HG03280 (cell line): ENCODE measurements at regions not wholly inside any gene's neighbourhood (a gene's known extent, or its start where the extent isn't known, plus 50 kb on each side); places are given as distances from the start of the nearest gene placed in this dataset.

Experiments used
- ATAC-seq: cut with Tn5 transposase; IDR thresholded peaks from one replicate; pipeline ENCODE4 v1.9.1; 2021; ENCODE audit warnings: mild to moderate bottlenecking, moderate library complexity; ENCODE audit not compliant: unreplicated experiment

- ATAC-seq, result no peak
Observed at GRCh38 chr7:131112431-131112830, 215.2 kb upstream of the MKLN1 start.

- ATAC-seq, result no peak
Observed at GRCh38 chr7:131115340-131115739, 212.3 kb upstream of the MKLN1 start.

GRCh38 chr7:131117439-131117838 is 210.2 kb upstream of the MKLN1 start:
- no peak for ATAC-seq

- no peak for ATAC-seq
Observed at GRCh38 chr7:131119381-131119780, 208.3 kb upstream of the MKLN1 start.

DNA sequence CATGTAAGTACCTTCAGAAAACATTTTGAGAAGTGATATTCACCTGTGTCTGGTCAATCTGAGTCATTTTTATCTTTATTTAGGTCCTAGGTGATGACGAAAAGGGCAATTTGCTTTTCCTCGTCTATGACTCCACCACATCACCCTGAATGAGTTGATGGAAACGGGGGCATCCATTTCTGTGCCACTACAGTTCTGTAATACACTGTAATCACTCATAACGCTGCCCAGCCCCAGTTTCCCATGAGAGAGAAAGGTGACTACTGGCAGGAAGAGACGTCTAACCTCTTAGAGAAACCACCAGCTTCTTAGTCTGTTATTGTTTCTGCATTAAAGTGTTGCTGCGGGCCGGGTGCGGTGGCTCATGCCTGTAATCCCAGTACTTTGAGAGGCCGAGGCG is 205.3 kb upstream of the MKLN1 start:
- no peak for ATAC-seq

DNA sequence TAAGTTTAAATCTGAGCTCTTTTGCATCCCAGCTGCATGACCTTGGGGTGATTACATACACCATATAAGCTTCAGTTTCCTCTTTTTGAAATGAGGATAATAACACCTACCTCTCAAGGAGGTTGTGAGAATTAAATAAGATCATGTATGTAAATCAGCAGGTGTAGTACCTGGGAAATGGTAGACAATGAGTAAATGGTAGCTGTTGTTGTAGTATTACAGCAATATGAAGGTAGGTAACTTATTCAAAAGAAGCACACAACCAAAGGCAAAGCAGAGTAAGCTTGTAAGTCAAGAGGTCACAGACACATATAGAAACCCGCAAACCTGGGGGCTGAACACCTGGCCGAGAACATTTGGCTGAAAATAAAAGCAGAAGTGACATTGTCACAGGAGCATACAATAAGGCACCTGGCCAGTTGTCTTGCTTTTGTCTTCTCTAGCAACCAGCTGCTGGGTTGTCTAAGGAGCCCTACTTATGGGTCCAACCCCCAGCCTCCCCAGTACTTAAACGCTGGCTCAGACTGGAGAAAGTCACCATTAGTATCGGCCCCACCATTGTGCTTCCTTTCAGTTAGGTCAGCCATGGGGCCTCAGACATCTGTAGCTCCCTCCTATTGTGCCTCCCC is 203.6 kb upstream of the MKLN1 start:
- peak; percentile 94 for ATAC-seq

DNA sequence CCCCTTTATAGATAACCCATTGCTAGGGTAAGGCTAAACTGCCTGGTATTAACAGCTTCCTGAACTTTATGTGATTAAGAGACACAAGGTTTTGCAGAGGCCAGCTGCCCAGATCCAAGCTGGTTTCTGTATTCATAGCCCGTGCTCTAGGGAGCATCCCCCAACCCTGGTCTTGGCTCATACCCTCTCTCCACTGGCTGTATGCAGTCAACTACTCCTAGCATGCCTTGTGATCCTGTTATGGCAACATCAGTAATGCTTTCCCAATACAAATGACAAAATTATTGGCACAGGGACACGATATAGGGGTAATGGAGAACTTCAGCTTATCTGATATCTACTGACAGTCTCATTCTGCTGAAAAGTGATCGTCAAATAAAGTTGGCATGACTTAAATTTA is 202.8 kb upstream of the MKLN1 start:
- no peak for ATAC-seq

GRCh38 chr7:131130324-131130723 is 197.4 kb upstream of the MKLN1 start:
- no peak for ATAC-seq

GRCh38 chr7:131131012-131131745 is 196.5 kb upstream of the MKLN1 start:
- ATAC-seq, result no peak

- no peak for ATAC-seq
Observed at GRCh38 chr7:131131746-131132431, 195.8 kb upstream of the MKLN1 start.

DNA sequence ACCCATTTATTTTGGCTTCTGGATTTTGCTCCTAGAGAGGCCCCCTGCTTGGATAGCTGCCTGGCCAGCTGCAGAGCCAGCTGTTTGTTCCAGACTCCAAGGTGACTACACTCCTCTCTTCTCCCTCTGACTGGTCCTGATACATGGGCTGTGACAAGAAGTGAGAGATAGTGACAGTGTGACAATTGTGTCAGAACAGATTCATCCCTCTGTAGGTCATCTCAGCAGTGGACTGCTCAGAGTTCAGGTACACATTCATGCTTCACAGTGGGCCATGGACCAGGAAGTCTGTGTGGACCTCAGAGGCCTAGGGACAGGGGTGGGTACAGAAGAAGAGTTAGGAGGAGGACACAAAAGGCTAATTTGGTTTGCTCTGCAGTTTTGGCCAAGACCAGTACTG is 188.2 kb upstream of the MKLN1 start:
- no peak for ATAC-seq

DNA sequence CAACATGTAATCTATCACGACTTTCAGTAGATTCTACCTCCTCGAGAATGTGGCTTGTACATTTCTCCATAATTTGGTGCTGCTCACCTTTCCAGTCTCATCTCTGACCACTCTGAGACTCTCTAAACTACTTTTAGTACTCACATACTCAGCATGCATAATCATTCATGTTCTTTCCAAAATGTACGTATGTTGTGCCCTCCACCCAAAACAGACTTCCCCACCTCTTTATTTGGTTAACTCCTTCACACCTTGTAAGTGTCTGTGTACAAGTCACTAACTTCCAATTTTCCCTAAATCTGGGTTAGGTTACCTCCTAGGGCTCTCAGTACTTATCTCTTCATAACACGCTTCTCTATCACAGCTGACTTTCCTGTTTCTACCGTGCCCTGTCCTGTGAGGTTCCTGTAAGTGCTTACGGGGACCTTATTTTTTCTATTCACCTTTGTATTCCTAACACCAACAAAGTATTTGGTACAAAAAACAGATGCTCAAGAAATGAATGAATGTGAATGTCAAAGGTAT is 186.2 kb upstream of the MKLN1 start:
- no peak for ATAC-seq

DNA sequence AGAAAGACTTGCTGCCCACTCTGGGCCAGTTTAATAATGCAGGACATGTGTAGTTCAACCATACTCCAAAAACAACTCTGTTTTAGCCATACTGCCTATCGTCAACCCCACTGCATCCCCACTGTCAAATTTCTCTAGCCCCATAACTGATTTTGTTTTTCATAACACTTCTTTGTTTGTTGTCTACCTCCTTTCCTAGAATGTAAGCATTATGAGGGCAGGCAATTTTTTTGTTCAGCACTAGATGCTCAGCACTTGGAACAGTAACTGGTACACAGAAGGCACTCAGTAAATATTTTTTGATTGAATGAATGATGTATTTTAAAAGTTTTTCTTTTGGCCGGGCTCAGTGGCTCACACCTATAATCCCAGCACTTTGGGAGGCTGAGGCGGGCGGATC is 183.8 kb upstream of the MKLN1 start:
- no peak for ATAC-seq

DNA sequence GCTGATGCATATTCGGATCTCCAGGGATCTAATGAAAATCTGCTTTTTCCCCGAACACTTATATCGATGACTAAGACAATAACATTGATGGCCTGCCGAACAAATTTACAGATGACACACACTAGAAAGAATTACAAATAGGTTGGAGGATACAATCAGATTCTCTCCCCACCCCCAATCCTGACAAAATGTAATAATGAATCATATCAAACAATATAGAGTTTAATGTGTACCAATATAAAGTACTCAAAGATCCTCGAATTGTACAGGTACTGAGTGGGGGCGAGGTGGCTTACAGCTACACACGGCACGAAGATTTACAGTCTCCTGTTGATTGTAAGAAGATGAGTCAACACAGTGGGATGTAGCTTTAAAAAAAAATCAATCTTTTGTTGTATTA is 182.7 kb upstream of the MKLN1 start:
- no peak for ATAC-seq

DNA sequence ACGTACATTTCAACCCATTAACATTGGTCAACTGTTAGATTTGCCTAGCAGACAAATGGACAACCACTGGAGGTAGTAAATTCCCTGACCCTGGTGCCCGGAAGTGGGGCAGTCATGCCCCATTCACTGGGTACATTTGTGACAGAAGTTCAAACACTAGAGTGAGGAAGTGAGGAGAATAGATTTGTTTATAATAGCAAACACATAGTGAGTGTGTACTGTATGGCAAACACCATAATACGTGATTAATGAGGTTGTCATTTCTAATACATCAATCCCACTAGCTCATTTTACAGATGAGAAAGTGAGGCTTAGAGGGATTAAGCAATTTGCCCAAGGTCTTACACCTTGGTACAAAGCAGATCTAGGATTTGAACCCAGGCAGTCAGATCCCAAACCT is 181.9 kb upstream of the MKLN1 start:
- no peak for ATAC-seq

DNA sequence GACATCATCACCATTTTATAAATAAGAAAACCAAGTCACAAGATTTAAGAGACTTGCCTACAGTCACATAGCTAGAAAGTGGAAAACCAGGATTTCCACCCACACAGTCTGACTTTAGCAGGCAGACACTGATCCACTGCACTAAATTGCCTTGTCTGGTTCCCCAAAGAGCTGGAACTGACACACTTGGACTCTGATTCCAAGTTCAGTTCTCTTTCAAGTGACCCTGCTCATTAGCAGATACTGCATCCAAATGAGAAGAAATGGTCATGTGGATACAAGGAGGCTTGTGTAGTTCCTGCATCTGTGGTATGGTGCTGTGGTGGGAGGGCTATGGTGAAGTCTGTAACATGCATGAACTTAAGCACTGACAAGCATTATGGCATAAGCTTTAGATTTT is 180.1 kb upstream of the MKLN1 start:
- no peak for ATAC-seq

DNA sequence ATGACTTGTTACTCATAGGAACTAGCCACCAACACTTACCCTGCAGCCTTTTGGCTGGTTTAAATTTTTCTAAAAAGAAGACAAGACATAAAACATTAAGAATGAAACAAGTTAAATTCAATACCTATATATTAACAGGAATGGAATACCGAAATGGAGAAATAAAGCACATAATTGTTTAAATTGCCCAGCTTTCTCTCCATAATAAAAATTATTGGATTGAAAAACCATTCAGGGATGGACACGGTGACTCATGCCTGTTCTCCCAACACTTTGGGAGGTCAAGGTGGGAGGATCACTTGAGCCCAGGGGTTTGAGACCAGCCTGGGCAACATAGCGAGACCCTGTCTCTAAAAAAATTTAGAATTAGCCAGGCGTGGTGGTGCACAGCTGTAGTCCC is 179.4 kb upstream of the MKLN1 start:
- ATAC-seq, result no peak

DNA sequence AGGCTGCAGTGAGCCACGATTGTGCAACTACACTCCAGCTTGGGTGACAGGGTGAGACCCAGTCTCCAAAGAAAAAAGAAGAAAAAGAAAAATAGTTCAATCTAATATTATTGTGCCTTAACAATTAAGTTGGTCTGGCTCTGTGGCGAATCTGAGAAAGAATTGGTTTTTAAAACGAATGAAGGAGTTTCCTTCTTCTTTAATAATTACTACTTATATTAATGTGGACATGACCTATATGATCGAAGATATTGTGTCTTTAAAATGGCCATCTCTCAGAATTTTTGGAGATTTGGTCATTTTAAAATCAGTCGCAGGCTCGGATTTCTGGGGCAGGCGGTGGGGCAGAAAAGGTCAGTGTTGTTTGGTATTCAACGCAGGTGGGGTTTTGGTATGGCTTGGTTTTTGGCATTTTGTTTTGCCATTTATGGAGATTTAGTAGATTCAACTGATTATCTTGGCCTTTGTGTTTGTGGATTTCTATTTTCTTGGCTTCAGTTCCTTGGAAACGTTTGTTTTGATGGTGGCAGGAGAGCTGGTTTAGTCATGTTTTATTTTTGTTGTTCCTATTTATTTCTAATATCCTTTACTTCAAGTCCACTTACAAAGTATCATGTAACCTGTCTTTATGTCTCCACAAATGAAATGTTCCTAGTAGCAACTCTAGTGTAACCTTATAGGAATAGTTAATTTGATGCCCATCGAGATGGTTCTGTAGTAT is 178.8 kb upstream of the MKLN1 start:
- ATAC-seq, result no peak

DNA sequence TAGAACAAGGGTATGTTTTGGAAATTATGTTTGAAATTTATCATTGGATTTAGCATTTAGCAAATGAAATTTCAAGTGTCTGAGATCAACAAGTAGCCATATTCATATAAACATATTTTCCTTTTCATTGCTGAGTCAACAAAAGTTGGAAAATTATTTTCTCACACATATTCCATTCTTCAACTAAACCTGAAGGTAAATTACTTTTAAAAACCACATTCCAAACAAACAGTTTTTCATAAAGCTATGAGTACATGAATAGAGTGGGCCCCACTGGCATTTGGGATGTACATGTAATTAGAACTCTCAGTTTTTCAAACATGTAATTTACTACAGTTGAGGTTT is 178.3 kb upstream of the MKLN1 start:
- ATAC-seq, result no peak

GRCh38 chr7:131149840-131150239 is 177.8 kb upstream of the MKLN1 start:
- no peak for ATAC-seq

DNA sequence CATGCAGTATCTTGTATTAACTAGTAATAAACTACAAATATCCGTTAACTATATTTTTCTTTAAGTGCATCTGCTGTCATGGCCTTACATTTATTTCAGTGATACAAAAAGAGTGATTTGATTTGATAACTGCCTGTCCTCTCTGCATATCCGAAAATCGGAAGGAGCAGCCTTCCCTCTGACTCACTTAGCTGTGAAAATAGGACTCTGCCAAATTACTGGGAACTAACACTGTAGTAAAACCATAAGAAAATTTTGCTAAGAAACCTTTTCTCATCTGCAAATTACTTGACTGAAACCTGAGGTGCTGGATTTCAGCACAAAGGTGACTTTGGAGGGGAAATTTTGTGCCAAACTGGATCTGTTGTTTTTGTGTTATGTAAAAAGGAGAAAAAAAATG is 176.6 kb upstream of the MKLN1 start:
- ATAC-seq, result no peak

DNA sequence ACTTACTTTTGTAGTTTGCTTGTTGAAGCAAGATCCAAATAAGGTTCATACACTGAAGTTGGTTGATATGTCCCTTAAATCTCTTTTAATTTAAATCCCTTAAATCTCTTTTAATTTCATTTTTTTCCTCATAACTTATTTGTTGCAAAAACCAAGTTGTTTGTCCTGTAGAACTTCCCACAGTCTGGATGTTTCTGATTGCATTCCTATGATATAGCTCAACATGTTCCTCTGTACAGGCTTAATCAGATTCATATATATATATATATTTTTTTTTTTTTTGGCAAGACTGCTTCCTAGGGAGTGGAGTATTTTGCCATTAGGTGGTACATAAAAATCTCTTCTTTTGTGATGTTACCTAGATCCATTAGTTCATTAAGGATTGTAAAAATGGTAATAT is 174.9 kb upstream of the MKLN1 start:
- ATAC-seq, result no peak
